Nucleus accumbens (tissue), 56 donors: ENCODE measurements at regions not wholly inside any gene's neighbourhood (a gene's known extent, or its start where the extent isn't known, plus 50 kb on each side); places are given as distances from the start of the nearest gene placed in this dataset.
"Not testable (repeated sequence)": the region's sequence is repeated elsewhere in the genome, so short reads cannot be mapped to it uniquely, and the experiment has no call there.

ENCODE experiments used
- DNase-seq, 56 donors: peaks; one replicate each; lab custom pipeline; 2025; lab: John Stamatoyannopoulos, UW

DNA sequence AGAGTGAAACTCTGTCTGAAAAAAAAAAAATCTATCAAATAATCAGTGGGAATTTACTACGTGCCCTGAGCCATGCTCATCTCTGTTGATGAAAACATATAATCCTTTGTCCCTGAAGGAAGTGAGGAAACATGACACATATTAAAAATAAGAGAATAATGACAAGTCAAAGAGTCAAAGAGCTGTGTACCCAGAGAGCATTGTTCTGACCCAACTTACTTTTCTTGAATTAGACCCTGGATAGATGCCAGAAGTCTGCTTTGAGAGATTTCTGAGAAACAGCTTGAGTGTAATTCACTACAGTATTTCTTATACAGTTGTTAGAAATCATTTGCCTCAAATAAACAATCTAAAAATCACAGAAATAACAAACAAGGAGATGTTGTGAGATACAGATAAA, 490.0 kb upstream of the PIK3R1 start:
- DNase-seq: no peak

DNA sequence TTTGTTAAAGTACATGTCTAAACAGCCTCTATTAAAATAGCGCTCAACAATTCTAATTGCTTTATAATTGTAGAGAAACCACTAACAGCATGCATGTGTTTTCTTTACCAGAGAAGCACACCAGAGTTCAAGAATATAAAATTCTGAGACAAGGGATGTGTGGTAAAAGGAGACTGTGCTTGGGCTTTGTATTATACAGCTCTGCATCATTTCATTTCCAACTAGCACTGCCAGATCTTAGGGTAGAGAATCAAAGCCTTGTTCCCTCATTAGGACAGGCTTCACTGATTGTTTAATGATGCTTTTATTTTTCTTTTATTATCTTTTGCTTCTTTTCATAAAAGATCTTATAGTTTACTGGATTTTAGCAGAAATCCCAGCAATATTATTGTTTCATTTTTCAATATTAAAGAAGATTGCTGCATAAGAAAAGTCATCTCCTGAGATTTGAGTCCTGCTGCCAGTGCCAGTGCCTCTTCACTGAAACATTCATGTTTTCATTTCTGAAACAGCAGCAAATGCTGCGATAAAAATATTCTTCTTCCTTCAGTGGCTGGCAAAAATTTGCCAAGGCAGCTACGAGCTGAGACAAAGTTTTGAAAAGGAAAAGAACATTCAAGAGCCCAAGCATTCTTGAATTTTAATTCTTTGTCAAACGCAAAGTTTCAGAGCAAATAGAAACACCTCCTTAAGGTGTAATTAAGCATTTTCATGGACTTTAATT, 491.0 kb upstream of the PIK3R1 start:
- peak in 2 of 56 donors; percentile 2 to 3 for DNase-seq

DNA sequence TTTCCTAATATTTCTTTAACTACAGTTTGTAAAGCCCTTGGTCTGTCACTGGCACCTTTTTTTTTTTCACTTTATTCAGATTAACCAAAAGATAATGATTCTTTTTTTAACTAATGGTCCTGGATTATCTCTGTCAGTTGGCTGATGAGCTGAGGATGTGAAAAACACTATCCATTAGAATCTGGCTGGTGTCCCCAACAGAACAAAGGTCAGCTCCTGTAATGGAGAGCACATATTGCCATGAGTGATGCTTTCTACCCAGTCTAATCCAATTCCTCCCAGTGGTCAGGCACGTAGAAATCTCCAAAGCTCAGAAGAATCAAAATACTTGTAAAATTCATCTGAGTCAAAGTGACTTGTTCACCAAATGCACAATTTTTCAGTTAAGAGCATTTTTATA, 491.7 kb upstream of the PIK3R1 start:
- DNase-seq: no peak

- DNase-seq: not testable (repeated sequence)
Measured at GRCh38 chr5:67722582-67722981, 493.0 kb upstream of the PIK3R1 start.

DNA sequence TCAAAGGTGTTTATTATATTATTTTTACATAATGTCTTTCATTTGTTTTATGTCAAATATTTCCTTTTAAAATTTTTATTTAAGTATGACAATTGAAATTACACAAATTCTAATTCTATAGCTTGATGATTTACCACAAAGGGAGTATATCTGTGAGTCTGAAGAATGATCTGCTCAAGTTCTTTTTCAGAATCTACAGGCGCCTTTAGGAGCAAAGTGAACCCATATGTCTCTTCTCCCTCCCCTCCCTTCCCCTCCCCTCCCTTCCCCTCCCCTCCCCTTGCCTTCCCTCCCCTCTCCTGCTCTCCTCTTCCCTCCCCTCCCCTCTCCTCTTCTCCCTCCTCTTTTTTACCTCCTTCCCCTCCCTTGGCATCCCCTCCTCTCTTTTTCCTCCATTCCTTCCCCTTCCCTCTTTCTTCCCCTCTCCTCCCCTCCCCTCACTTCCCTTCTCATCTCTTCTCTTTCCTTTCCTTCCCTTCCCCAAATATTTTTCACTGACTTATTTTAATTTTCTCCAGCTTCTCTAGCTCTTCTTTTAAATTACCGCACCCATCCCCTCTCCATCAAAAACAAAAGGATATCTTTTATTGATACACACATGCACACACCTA, 495.3 kb upstream of the PIK3R1 start:
- DNase-seq: no peak

GRCh38 chr5:67702008-67702407, 505.4 kb upstream of the CD180 start:
- DNase-seq: no peak

DNA sequence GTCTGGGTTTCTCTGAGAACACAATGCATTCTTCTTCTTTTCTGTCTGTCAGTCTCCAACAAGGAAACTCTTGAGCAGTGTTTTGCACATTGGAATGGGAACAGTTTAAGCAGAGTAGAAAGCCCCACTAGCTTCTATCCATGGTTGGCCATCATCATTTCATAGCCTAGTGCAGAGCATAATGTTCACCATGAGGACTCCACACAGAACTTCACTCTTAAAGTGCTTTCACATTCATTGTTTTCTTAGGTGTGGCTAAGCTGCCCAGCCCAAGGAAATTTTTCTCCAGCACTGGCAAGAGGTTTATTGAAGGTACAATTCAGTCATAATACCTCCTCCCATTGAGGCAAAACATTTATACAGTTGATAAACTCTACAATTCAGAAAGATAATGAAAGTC, 503.0 kb upstream of the CD180 start:
- DNase-seq: no peak

DNA sequence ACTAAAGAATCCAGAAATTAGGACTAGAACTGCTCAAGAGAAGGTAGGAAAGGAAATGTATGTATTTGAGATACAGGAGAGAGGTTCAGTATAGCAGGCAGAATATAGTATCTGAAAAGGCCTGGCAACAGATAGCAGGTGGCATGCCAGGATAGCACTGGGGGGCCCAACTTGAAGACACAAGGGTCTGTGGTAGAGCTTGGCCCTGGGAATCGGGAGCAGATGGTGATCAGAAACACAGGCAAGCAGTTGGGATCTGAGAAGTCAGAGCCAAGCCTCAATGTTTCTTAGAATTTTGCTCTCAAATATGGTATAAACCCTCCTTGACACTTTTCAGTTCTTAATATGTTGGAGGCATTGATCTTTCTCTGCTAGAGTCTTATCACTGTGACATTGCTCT, 499.8 kb upstream of the CD180 start:
- DNase-seq: no peak

- no peak for DNase-seq
Measured at GRCh38 chr5:67695369-67695768, 498.8 kb upstream of the CD180 start.

DNA sequence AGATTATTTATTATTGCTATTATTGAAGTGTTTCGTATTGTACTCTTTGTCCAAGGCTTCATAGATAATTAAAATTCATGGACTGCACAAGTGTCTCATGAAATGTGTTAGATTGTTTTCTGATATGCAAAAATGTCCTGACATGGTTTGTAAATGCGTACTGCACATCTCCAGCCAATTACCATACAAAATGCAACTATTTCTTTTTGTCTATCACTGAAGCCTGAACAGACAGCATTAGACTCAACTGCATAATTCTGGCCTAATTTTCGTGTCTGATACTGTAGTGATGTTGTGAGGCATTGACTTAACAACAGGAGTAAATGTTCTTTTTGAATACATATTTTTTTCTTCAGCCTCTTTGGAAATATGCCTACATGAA, 498.2 kb upstream of the CD180 start:
- DNase-seq: no peak

GRCh38 chr5:67693956-67694809, 497.6 kb upstream of the CD180 start:
- no peak for DNase-seq

- no peak for DNase-seq
Measured at GRCh38 chr5:67686746-67687145, 490.1 kb upstream of the CD180 start.

GRCh38 chr5:67681703-67682102, 485.1 kb upstream of the CD180 start:
- DNase-seq: no peak

DNA sequence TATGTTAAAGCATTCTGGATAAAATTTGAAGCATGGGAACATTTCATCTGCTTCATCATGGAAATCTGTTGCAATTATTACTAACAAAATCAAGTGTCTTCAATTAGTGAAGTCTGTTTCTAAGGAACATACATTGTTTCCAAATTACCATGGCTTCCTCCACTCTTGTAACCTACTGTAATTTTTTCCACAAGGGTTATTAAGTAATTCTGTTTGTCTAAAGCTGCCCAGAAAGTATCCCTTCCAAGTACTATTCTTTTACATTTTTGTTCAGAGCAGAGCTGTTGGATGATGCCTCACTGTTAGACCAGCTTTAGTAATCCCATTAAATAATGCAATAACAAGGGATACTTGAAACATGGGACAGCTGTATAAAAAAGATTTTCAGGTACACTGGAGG, 483.5 kb upstream of the CD180 start:
- no peak for DNase-seq

DNA sequence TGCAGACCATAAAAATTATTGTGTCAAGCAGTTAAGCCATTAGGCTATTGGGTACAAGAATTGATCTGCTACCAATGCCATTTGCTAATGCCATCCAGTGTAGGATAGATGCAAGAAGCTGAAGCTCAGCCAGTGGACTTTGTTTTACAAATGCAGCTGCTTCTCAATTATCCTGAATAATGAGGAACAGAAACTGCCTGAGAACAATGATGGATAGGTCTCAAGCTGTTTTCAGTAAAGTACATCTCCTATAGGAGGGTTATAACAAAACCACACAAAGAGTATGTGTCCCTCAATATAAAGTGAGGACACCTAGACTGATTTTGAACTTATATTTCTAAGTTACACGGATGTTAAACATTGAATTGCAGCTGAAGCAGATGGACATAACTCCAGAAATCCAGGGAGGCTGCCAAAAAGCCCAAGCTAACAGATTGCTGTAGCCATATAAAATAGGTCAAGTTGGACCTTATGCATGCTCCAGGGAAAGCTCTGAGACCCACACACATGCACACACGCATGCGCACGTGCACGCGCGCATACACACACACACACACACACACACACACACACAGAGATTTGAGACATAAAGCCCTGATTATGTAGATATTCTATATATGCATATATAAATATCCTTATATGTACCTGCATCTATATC, 482.7 kb upstream of the CD180 start:
- no peak for DNase-seq

DNA sequence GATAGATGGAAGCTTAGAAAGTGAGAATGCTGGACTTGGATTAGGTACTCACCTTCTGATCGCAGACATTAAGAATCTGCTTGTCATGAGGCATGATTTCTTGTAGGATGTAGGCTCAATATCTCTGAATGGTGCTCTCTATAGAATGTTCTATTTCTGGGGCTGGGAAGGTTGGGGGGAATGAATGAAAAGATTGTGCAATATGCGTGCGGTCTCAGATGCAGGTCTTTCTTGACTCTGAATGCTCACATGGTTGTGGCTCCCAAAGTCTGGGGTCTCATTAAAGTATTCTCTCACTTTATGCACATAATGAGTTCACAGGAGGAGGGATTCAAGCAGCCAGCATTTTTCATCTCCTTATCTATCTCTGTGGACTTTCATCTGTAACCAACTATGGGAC, 482.0 kb upstream of the CD180 start:
- DNase-seq: no peak

DNA sequence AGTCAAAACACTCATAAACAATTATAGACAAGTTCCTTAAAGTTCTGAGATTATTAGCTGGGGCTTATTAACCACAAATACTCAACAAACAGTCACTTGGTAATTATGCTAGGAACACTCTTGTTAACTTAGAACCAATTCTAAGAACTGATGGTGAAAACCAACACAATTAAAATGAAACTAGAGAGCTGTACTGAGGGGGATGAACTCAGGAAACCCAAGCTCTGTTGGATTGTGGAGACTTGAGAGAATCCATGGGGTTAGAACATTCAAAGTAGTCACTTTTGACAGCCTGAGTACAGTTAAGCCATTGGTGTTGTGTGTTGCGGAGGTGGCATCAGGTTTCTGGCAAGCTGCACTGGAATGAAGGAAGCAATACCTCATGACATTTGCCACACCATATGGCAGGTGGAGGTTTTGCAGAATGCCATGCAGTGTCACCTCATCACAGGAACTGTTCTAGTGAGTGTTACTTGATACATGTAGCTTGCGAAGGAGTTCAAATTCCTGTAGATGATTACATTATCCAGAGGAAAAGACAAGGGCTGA, 480.9 kb upstream of the CD180 start:
- no peak for DNase-seq

DNA sequence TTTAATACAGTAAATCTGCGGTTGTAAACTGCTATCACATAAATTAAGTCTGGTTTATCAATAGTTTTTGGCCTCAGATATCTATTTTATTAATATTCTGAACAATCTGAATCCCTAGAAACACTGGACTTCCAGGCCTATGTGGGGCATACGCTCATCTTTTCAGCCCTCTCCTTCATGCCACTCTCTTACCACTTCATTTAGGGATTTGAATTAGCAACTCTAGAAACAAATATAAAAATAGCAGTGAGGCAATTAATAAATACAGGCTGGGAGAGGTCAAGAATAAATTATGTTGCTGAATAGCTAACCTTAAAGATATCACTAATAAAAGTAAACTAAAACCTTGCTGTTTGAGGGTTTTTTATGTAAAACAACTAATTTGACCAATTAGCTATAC, 480.3 kb upstream of the CD180 start:
- no peak for DNase-seq

DNA sequence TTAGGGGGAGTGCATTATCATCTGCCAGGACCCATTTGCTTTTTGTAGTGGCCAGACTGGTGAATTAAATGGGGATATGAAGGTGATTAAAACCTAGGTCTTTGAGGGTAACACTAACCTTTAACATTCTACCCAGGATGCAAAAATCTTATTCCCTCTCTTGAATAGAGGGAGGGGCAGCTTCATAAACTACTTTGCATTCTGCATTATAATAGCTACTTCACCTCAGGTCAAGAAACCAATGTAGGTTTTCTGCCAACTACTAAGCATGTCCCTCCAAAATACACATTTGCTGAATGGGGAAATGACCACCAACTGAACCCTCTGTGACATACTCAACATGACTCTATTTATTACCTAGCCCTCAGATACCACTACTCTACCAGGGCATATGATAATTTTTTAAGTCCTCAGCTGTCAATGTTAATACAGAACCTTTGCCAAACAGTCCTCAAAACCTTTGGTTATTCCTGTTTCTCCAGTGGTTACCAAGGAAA, 477.6 kb upstream of the CD180 start:
- no peak for DNase-seq

DNA sequence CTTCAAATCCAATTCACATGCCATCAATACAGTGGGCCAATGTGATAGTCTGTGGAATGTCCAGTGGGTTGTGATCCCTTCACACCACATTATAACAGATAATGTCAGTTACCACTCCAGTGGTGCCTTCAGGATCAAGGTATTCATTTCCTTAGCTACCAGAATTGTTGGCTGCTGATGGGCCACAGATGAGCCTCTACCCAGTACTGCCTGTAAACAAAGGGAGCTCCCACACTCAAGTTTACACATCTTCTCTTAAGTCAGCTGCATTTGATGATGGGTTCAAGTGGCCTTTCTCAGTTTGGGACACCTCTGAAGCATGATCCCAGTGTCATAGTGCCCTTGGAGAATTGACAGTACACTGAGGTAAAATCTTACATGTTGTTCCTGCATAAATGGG, 477.0 kb upstream of the CD180 start:
- no peak for DNase-seq

DNA sequence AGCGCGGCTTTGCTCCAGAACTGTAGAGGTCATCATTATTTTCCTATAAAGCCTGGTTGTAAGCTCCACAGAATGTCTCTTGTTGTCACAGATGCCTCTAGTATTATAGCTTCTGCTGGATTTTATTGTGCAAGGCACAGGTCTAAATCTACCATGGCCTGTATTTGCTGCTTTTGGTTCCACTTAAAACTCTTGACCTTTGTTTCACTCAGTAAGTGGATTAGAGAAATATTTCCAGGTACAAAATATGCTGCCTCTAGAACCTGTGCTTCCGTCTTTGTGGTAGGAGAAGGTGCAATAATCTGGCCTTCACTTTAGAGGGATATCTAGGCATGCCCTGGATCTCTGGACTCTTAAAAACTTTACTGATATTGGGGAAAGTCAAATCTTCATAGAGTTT, 476.6 kb upstream of the CD180 start:
- no peak for DNase-seq
